ENCODE measurements at regions not wholly inside any gene's neighbourhood (a gene's known extent, or its start where the extent isn't known, plus 50 kb on each side); places are given as distances from the start of the nearest gene placed in this dataset.

GRCh38 chr5:98563885-98564653, 209.4 kb upstream of the RGMB start:
- no peak for DNase-seq (ENCODE audit: low spot score)

- no peak for DNase-seq (ENCODE audit: low spot score)
Observed at GRCh38 chr5:98564836-98565235, 208.6 kb upstream of the RGMB start.

GRCh38 chr5:98568336-98568735, 205.1 kb upstream of the RGMB start:
- DNase-seq (ENCODE audit: low spot score): no peak

- no peak for DNase-seq (ENCODE audit: low spot score)
Observed at GRCh38 chr5:98569288-98569687, 204.2 kb upstream of the RGMB start.

- DNase-seq (ENCODE audit: low spot score): no peak
Observed at GRCh38 chr5:98570010-98570409, 203.5 kb upstream of the RGMB start.

GRCh38 chr5:98570661-98571191, 202.7 kb upstream of the RGMB start:
- DNase-seq (ENCODE audit: low spot score): no peak

- DNase-seq (ENCODE audit: low spot score): no peak
Observed at GRCh38 chr5:98573834-98574320, 199.6 kb upstream of the RGMB start.

- no peak for DNase-seq (ENCODE audit: low spot score)
Observed at GRCh38 chr5:98576275-98576674, 197.2 kb upstream of the RGMB start.

GRCh38 chr5:98578438-98578837, 195.0 kb upstream of the RGMB start:
- no peak for DNase-seq (ENCODE audit: low spot score)

GRCh38 chr5:98581112-98581997, 192.1 kb upstream of the RGMB start:
- DNase-seq (ENCODE audit: low spot score): no peak

- no peak for DNase-seq (ENCODE audit: low spot score)
Observed at GRCh38 chr5:98583586-98583985, 189.9 kb upstream of the RGMB start.

GRCh38 chr5:98585661-98586310, 187.7 kb upstream of the RGMB start:
- DNase-seq (ENCODE audit: low spot score): no peak

- no peak for DNase-seq (ENCODE audit: low spot score)
Observed at GRCh38 chr5:98586581-98586980, 186.9 kb upstream of the RGMB start.

- no peak for DNase-seq (ENCODE audit: low spot score)
Observed at GRCh38 chr5:98587166-98587565, 186.3 kb upstream of the RGMB start.

- DNase-seq (ENCODE audit: low spot score): no peak
Observed at GRCh38 chr5:98588215-98588614, 185.2 kb upstream of the RGMB start.

GRCh38 chr5:98593418-98593817, 180.0 kb upstream of the RGMB start:
- DNase-seq (ENCODE audit: low spot score): no peak

GRCh38 chr5:98594098-98594497, 179.4 kb upstream of the RGMB start:
- no peak for DNase-seq (ENCODE audit: low spot score)

GRCh38 chr5:98599016-98599415, 174.4 kb upstream of the RGMB start:
- DNase-seq (ENCODE audit: low spot score): no peak

GRCh38 chr5:98602534-98603112, 170.8 kb upstream of the RGMB start:
- DNase-seq (ENCODE audit: low spot score): peak; percentile 4

GRCh38 chr5:98603456-98603855, 170.0 kb upstream of the RGMB start:
- DNase-seq (ENCODE audit: low spot score): no peak

GRCh38 chr5:98604301-98604700, 169.2 kb upstream of the RGMB start:
- DNase-seq (ENCODE audit: low spot score): no peak
